ENCODE measurements at regions not wholly inside any gene's neighbourhood (a gene's known extent, or its start where the extent isn't known, plus 50 kb on each side); places are given as distances from the start of the nearest gene placed in this dataset.

GRCh38 chr18:67179726-67180125 lies 336.8 kb downstream of the DSEL start:
- no peak overlapping the region for H3K4me3 Mint-ChIP-seq
- no peak overlapping the region for H3K27ac Mint-ChIP-seq
- H3K27me3 Mint-ChIP-seq (ENCODE audit: low read depth), result no peaks in the 10 kb centered on the region
- TF ChIP-seq CTCF (IDR thresholded peaks at IDR 0.05; ENCODE audit: unreplicated experiment in 3 of 3), result no peak
- no peaks in the 10 kb centered on the region for H3K4me1 Mint-ChIP-seq
- H3K36me3 Mint-ChIP-seq (ENCODE audit: low read depth), result no peaks in the 10 kb centered on the region
- no peaks in the 10 kb centered on the region for H3K9me3 Mint-ChIP-seq

GRCh38 chr18:67159662-67160061 lies 356.9 kb downstream of the DSEL start:
- Mint-ChIP-seq H3K27me3 (ENCODE audit: low read depth) (no peaks in the 10 kb centered on the region), H3K4me3 (no peak overlapping the region), H3K27ac (no peak overlapping the region), H3K9me3 (no peaks in the 10 kb centered on the region), H3K4me1 (no peaks in the 10 kb centered on the region), H3K36me3 (ENCODE audit: low read depth) (no peaks in the 10 kb centered on the region)
- no peak for TF ChIP-seq CTCF (IDR thresholded peaks at IDR 0.05; ENCODE audit: unreplicated experiment in 3 of 3)

- Mint-ChIP-seq H3K27ac (no peak overlapping the region), H3K9me3 (no peaks in the 10 kb centered on the region), H3K4me1 (no peaks in the 10 kb centered on the region), H3K4me3 (no peak overlapping the region), H3K36me3 (ENCODE audit: low read depth) (no peaks in the 10 kb centered on the region), H3K27me3 (ENCODE audit: low read depth) (no peaks in the 10 kb centered on the region)
- TF ChIP-seq CTCF (IDR thresholded peaks at IDR 0.05; ENCODE audit: unreplicated experiment in 3 of 3), result no peak
These were observed 361.5 kb downstream of the DSEL start for GRCh38 chr18:67154979-67155378.

- H3K36me3 Mint-ChIP-seq (ENCODE audit: low read depth), result no peaks in the 10 kb centered on the region
These were observed 365.2 kb downstream of the DSEL start for GRCh38 chr18:67151366-67151765.

GRCh38 chr18:67145586-67146292 lies 370.8 kb downstream of the DSEL start:
- H3K36me3 Mint-ChIP-seq (ENCODE audit: low read depth), result no peaks in the 10 kb centered on the region
- no peak overlapping the region for H3K27ac Mint-ChIP-seq
- TF ChIP-seq CTCF (IDR thresholded peaks at IDR 0.05; ENCODE audit: unreplicated experiment in 3 of 3), result no peak
- H3K4me3 Mint-ChIP-seq, result no peak overlapping the region
- H3K9me3 Mint-ChIP-seq, result no peaks in the 10 kb centered on the region
- no peaks in the 10 kb centered on the region for H3K4me1 Mint-ChIP-seq
- H3K27me3 Mint-ChIP-seq (ENCODE audit: low read depth), result no peaks in the 10 kb centered on the region

More at GRCh38 chr18:67151366-67151765, 365.2 kb downstream of the DSEL start:
- Mint-ChIP-seq H3K27me3 (ENCODE audit: low read depth) (no peaks in the 10 kb centered on the region), H3K9me3 (no peaks in the 10 kb centered on the region), H3K4me3 (no peak overlapping the region), H3K4me1 (no peaks in the 10 kb centered on the region), H3K27ac (no peak overlapping the region)
- no peak for TF ChIP-seq CTCF (IDR thresholded peaks at IDR 0.05; ENCODE audit: unreplicated experiment in 3 of 3)

- H3K4me3 Mint-ChIP-seq, result no peak overlapping the region
- no peaks in the 10 kb centered on the region for H3K27me3 Mint-ChIP-seq (ENCODE audit: low read depth)
- H3K27ac Mint-ChIP-seq, result no peak overlapping the region
- no peaks in the 10 kb centered on the region for H3K4me1 Mint-ChIP-seq
- no peaks in the 10 kb centered on the region for H3K36me3 Mint-ChIP-seq (ENCODE audit: low read depth)
- TF ChIP-seq CTCF (IDR thresholded peaks at IDR 0.05; ENCODE audit: unreplicated experiment in 3 of 3), result no peak
- no peaks in the 10 kb centered on the region for H3K9me3 Mint-ChIP-seq
These were observed 372.2 kb downstream of the DSEL start for GRCh38 chr18:67144329-67144728.
